HCT116 (cell line): ENCODE measurements at regions not wholly inside any gene's neighbourhood (a gene's known extent, or its start where the extent isn't known, plus 50 kb on each side); places are given as distances from the start of the nearest gene placed in this dataset.

Experiments used
- ATAC-seq: fragments of 200-7000 bp; cut with Tn5 transposase; 2 replicates; pipeline ENCODE4 v1.9.1; 2020; ENCODE audit warnings: mild to moderate bottlenecking, moderate library complexity
- BruUV-seq: library from RNA; stranded (reverse); fragments of 400-500 nt; replicated peaks from 2 replicates; lab custom pipeline; 2021; lab: Mats Ljungman, UMichigan
- CTCF ChIA-PET: fragments of 300-600 bp; sonication (Branson Sonifier 250); formaldehyde crosslinking; loops from one replicate; lab custom pipeline; 2021; ENCODE audit warnings: antibody characterized with exemption; lab: Charles Lee
- POLR2A ChIA-PET: fragments of 300-600, 350-600 bp; sonication (Branson Sonifier 250); formaldehyde crosslinking; loops from one replicate; lab custom pipeline; 2021; ENCODE audit warnings: antibody characterized with exemption; lab: Charles Lee
- RAD21 ChIA-PET, 2 experiments: fragments of 300-600 bp; sonication (Branson Sonifier 250); formaldehyde crosslinking; loops; one replicate each; lab custom pipeline; 2023; ENCODE audit warnings: low total read pairs in 2 of 2; ENCODE audit not compliant: uncharacterized antibody in 2 of 2, unreplicated experiment in 2 of 2, low non-redundant PET in 1 of 2; lab: Charles Lee
- DNase-seq: peaks from one replicate; pipeline ENCODE4 v3.0.0-alpha.2; 2010; ENCODE audit warnings: low read depth, low spot score
- H2AFZ ChIP-seq: fragments of 200-600 bp; shearing (Covaris generic), sonication (generic); 2 replicates; pipeline ENCODE4 v1.6.1; 2017; ENCODE audit warnings: low read depth, mixed run types, mixed read lengths, antibody characterized with exemption, low read length; ENCODE audit not compliant: poor library complexity, severe bottlenecking
- H3K27ac ChIP-seq: 2 replicates; pipeline ENCODE4 v1.5.1; 2012; ENCODE audit warnings: low read depth, low read length
- H3K27me3 ChIP-seq: fragments of 200-600 bp; sonication (generic); 2 replicates; pipeline ENCODE4 v1.6.1; 2016; ENCODE audit warnings: mixed run types, low read length, mixed read lengths; ENCODE audit not compliant: insufficient read depth
- H3K36me3 ChIP-seq, 2 experiments: fragments of 200-500 bp in 1 of 2; fragments of 200-600 bp in 1 of 2; sonication (Bioruptor generic) in 1 of 2; sonication (generic) in 1 of 2; 2 replicates each; pipeline versions ENCODE4 v1.5.1 to v1.6.1; 2014 to 2016; ENCODE audit warnings: low read length in 2 of 2, inconsistent platforms in 1 of 2, mixed read lengths in 1 of 2, mixed run types in 1 of 2; ENCODE audit not compliant: insufficient read depth in 2 of 2, control insufficient read depth in 1 of 2
- H3K4me1 ChIP-seq, 2 experiments: fragments of 200-600 bp in 1 of 2; sonication (generic) in 1 of 2; 2 replicates each; pipeline versions ENCODE4 v1.5.1 to v1.6.1; 2012 to 2017; ENCODE audit warnings: low read length in 2 of 2, inconsistent platforms in 1 of 2, mild to moderate bottlenecking in 1 of 2, mixed read lengths in 1 of 2, mixed run types in 1 of 2, moderate library complexity in 1 of 2; ENCODE audit not compliant: insufficient read depth in 2 of 2, control insufficient read depth in 1 of 2
- H3K4me2 ChIP-seq: fragments of 200-600 bp; sonication (generic); 2 replicates; pipeline ENCODE4 v1.6.1; 2017; ENCODE audit warnings: mixed run types, low read length, mixed read lengths
- H3K4me3 ChIP-seq, 2 experiments: fragments of 200-600 bp in 1 of 2; sonication (generic) in 1 of 2; replicated peaks in 1 of 2; 2 replicates each; pipeline ENCODE4 v1.5.1; 2011 to 2016; ENCODE audit warnings: low read length in 2 of 2, control low read depth in 1 of 2, low read depth in 1 of 2, mild to moderate bottlenecking in 1 of 2, mixed read lengths in 1 of 2, mixed run types in 1 of 2
- H3K79me2 ChIP-seq: fragments of 200-600 bp; sonication (generic); 2 replicates; pipeline ENCODE4 v1.6.1; 2017; ENCODE audit warnings: mild to moderate bottlenecking, mixed run types, low read length, moderate library complexity, mixed read lengths; ENCODE audit not compliant: insufficient read depth
- H3K9ac ChIP-seq: fragments of 200-600 bp; sonication (generic); 2 replicates; pipeline ENCODE4 v1.6.1; 2016; ENCODE audit warnings: low read length, mixed read lengths
- H3K9me2 ChIP-seq: fragments of 200-600 bp; sonication (generic), shearing (Covaris generic); 2 replicates; pipeline ENCODE4 v1.6.1; 2017; ENCODE audit warnings: mixed run types, mild to moderate bottlenecking, moderate library complexity; ENCODE audit not compliant: insufficient read depth
- H3K9me3 ChIP-seq, 2 experiments: fragments of 200-500 bp in 1 of 2; fragments of 200-600 bp in 1 of 2; sonication (Bioruptor generic) in 1 of 2; sonication (generic) in 1 of 2; 2 replicates each; pipeline ENCODE4 v1.6.1; 2014 to 2017; ENCODE audit warnings: low read length in 2 of 2, mixed read lengths in 2 of 2, inconsistent platforms in 1 of 2, low read depth in 1 of 2, mild to moderate bottlenecking in 1 of 2, mixed run types in 1 of 2, moderate library complexity in 1 of 2; ENCODE audit not compliant: control insufficient read depth in 1 of 2, insufficient read depth in 1 of 2
- H4K20me1 ChIP-seq: fragments of 200-600 bp; sonication (generic), shearing (Covaris generic); 2 replicates; pipeline ENCODE4 v1.6.1; 2017; ENCODE audit warnings: mixed run types, mild to moderate bottlenecking, moderate library complexity; ENCODE audit not compliant: insufficient read depth
- CEBPB ChIP-seq: IDR thresholded peaks from 2 replicates; pipeline ENCODE4 v1.6.1; 2012; ENCODE audit warnings: low read depth
- ELF1 ChIP-seq: IDR thresholded peaks from 2 replicates; pipeline ENCODE4 v1.6.1; 2012; ENCODE audit warnings: low read depth, borderline replicate concordance
- EZH2 ChIP-seq: fragments of 200-600 bp; sonication (generic); IDR thresholded peaks from 2 replicates; pipeline ENCODE4 v1.6.1; 2017; ENCODE audit warnings: antibody characterized with exemption, mixed run types
- POLR2AphosphoS5 ChIP-seq: IDR thresholded peaks from 2 replicates; pipeline ENCODE4 v1.6.1; 2011; ENCODE audit warnings: mild to moderate bottlenecking, low read depth, low read length, moderate library complexity
- REST ChIP-seq: IDR thresholded peaks from 2 replicates; pipeline ENCODE4 v1.6.1; 2012; ENCODE audit warnings: low read depth
- SIN3A ChIP-seq: IDR thresholded peaks from 2 replicates; pipeline ENCODE4 v1.6.1; 2012; ENCODE audit warnings: low read depth
- SRF ChIP-seq: IDR thresholded peaks from 2 replicates; pipeline ENCODE4 v1.6.1; 2012; ENCODE audit warnings: low read depth
- ZBTB33 ChIP-seq: IDR thresholded peaks from 2 replicates; pipeline ENCODE4 v1.6.1; 2011; ENCODE audit warnings: mild to moderate bottlenecking, low read length, moderate library complexity; ENCODE audit not compliant: insufficient replicate concordance; ENCODE audit errors: extremely low read depth
- intact Hi-C: fragments of 100-400 bp; cut with micrococcal nuclease; formaldehyde crosslinking; loops from 2 replicates; pipeline ENCODE4 v1.10.0; 2022

GRCh38 chr9:131794393-131794792 is 54.5 kb upstream of the RAPGEF1 start:
- Histone ChIP-seq H3K27me3 (peaks cover 48% of the 10 kb centered on the region), H3K36me3 (no peaks in the 10 kb centered on the region), H3K4me1 (no peaks in the 10 kb centered on the region), H3K9me3 (no peaks in the 10 kb centered on the region), H3K9me2 (no peaks in the 10 kb centered on the region), H4K20me1 (no peaks in the 10 kb centered on the region), H3K9ac (no peak overlapping the region), H3K27ac (no peak overlapping the region), H3K4me3 (no peak overlapping the region), H2AFZ (no peak overlapping the region), H3K79me2 (no peaks in the 10 kb centered on the region)
- no TSS peak for BruUV-seq
- ATAC-seq (no peak), DNase-seq (no peak)
- intact Hi-C loops: no loop called here
- POLR2A ChIA-PET: no interaction called here
- CTCF ChIA-PET: no interaction called here
- RAD21 ChIA-PET: no interaction called here
- TF ChIP-seq POLR2AphosphoS5 (no peak), ELF1 (no peak), SIN3A (no peak)
- TF ChIP-seq, all 23 proteins: peak for 0
- no peak overlapping the region for H3K4me2 ChIP-seq

GRCh38 chr9:131791542-131792254 is 51.8 kb upstream of the RAPGEF1 start:
- no peak overlapping the region for H3K27ac ChIP-seq
- no TSS peak for BruUV-seq
- no peaks in the 10 kb centered on the region for H3K79me2 ChIP-seq
- H3K27me3 ChIP-seq: peaks cover 50% of the 10 kb centered on the region
- no peak for TF ChIP-seq SRF
- no peak for TF ChIP-seq CEBPB
- no peak for TF ChIP-seq REST
- no peak for TF ChIP-seq EZH2
- TF ChIP-seq POLR2AphosphoS5: no peak
- TF ChIP-seq ZBTB33: no peak
- no peaks in the 10 kb centered on the region for H3K36me3 ChIP-seq
- H3K4me2 ChIP-seq: no peak overlapping the region
- H3K9me3 ChIP-seq: no peaks in the 10 kb centered on the region
- no peak for ATAC-seq
- H3K9me2 ChIP-seq: no peaks in the 10 kb centered on the region
- H3K4me3 ChIP-seq: no peak overlapping the region
- DNase-seq: no peak
- RAD21 ChIA-PET: no interaction called here
- intact Hi-C loops: no loop called here
- H3K9ac ChIP-seq: no peak overlapping the region
- POLR2A ChIA-PET: no interaction called here
- no peaks in the 10 kb centered on the region for H3K4me1 ChIP-seq
- H4K20me1 ChIP-seq: no peaks in the 10 kb centered on the region
- CTCF ChIA-PET: no interaction called here
- H2AFZ ChIP-seq: no peak overlapping the region
